SK-N-MC (cell line): ENCODE measurements at regions not wholly inside any gene's neighbourhood (a gene's known extent, or its start where the extent isn't known, plus 50 kb on each side); places are given as distances from the start of the nearest gene placed in this dataset.

Experiments used
- EZH2 ChIP-seq: fragments of 200-600 bp; sonication (generic); IDR thresholded peaks from one replicate; pipeline ENCODE4 v1.6.1; 2017; ENCODE audit warnings: antibody characterized with exemption
- FOXP2 ChIP-seq: optimal IDR thresholded peaks from 2 replicates; pipeline ENCODE3; 2011; ENCODE audit warnings: mild to moderate bottlenecking, moderate library complexity; ENCODE audit not compliant: insufficient read depth; ENCODE audit errors: extremely low read length, control extremely low read depth
- POLR2AphosphoS5 ChIP-seq: IDR thresholded peaks from 2 replicates; pipeline ENCODE4 v1.6.1; 2012; ENCODE audit warnings: mild to moderate bottlenecking, low read depth, low read length, borderline replicate concordance

DNA sequence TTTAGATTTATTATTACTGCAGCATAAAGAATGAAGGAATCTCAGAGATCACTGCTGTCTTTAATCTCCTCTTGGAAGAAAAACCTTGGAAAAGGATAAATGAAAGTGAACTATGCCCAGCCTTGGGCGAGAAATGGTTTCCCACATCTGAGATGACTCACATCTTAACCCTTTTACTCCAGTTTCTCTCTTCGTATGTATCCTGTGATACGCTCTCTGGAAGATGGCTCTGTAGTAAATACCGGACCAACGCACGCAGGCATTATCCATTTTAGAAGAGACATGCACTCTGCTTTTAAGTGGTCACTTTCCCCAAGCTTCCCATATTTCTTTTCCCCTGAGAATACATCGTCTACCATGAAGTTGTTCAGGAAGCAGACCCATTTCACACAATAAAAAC lies 207.3 kb upstream of the BMPER start:
- TF ChIP-seq POLR2AphosphoS5 (no peak), EZH2 (no peak), FOXP2 (no peak)
